ENCODE measurements at regions not wholly inside any gene's neighbourhood (a gene's known extent, or its start where the extent isn't known, plus 50 kb on each side); places are given as distances from the start of the nearest gene placed in this dataset.

- TF ChIP-seq CTCF (IDR thresholded peaks at IDR 0.05; ENCODE audit: poor library complexity, severe bottlenecking) = no peak
- no peak for TF ChIP-seq POLR2AphosphoS5 (IDR thresholded peaks at IDR 0.05)
- no peak for TF ChIP-seq EZH2 (IDR thresholded peaks at IDR 0.05; ENCODE audit: borderline replicate concordance, insufficient read depth, low read length, poor library complexity, severe bottlenecking)
- no peak for TF ChIP-seq EP300 (conservative IDR thresholded peaks at IDR 0.05; ENCODE audit: poor library complexity, severe bottlenecking)
- TF ChIP-seq REST (IDR thresholded peaks at IDR 0.05; ENCODE audit: borderline replicate concordance) = no peak
- no peak for TF ChIP-seq TAF1 (IDR thresholded peaks at IDR 0.05; ENCODE audit: low read depth)
- no peak for TF ChIP-seq MXI1 (conservative IDR thresholded peaks at IDR 0.05; ENCODE audit: poor library complexity, severe bottlenecking)
These were observed 85.2 kb upstream of the GRAMD1B start for GRCh38 chr11:123344790-123345357.
